GOT3 (cell line): ENCODE measurements at regions not wholly inside any gene's neighbourhood (a gene's known extent, or its start where the extent isn't known, plus 50 kb on each side); places are given as distances from the start of the nearest gene placed in this dataset.

Source experiments
- DNase-seq: peaks from one replicate; lab custom pipeline; 2025; ENCODE audit warnings: mixed read lengths; lab: John Stamatoyannopoulos, UW

- DNase-seq: no peak
Measured at GRCh38 chr16:63617990-63618763, 1503.7 kb downstream of the CDH11 start.

- DNase-seq: no peak
Measured at GRCh38 chr16:63617047-63617989, 1504.5 kb downstream of the CDH11 start.

GRCh38 chr16:63614429-63614828 is 1507.4 kb downstream of the CDH11 start:
- DNase-seq: no peak

GRCh38 chr16:63613701-63614100 is 1508.2 kb downstream of the CDH11 start:
- DNase-seq: no peak

GRCh38 chr16:63612462-63613227 is 1509.2 kb downstream of the CDH11 start:
- no peak for DNase-seq

- DNase-seq: no peak
Measured at GRCh38 chr16:63606778-63607177, 1515.1 kb downstream of the CDH11 start.

- DNase-seq: no peak
Measured at GRCh38 chr16:63602206-63602927, 1519.5 kb downstream of the CDH11 start.

- no peak for DNase-seq
Measured at GRCh38 chr16:63596716-63597115, 1525.1 kb downstream of the CDH11 start.

GRCh38 chr16:63592852-63593251 is 1529.0 kb downstream of the CDH11 start:
- DNase-seq: no peak

GRCh38 chr16:63581570-63581969 is 1540.3 kb downstream of the CDH11 start:
- DNase-seq: no peak

- no peak for DNase-seq
Measured at GRCh38 chr16:63578791-63579190, 1542.6 kb upstream of the CDH8 start.

- DNase-seq: no peak
Measured at GRCh38 chr16:63577891-63578290, 1541.7 kb upstream of the CDH8 start.

GRCh38 chr16:63575041-63575440 is 1538.8 kb upstream of the CDH8 start:
- no peak for DNase-seq

GRCh38 chr16:63568164-63568563 is 1531.9 kb upstream of the CDH8 start:
- no peak for DNase-seq

- no peak for DNase-seq
Measured at GRCh38 chr16:63563819-63564505, 1527.7 kb upstream of the CDH8 start.

- DNase-seq: no peak
Measured at GRCh38 chr16:63553980-63554379, 1517.7 kb upstream of the CDH8 start.

GRCh38 chr16:63539276-63539675 is 1503.0 kb upstream of the CDH8 start:
- no peak for DNase-seq

- no peak for DNase-seq
Measured at GRCh38 chr16:63530974-63531373, 1494.7 kb upstream of the CDH8 start.

GRCh38 chr16:63530208-63530607 is 1494.0 kb upstream of the CDH8 start:
- no peak for DNase-seq

GRCh38 chr16:63527404-63527803 is 1491.2 kb upstream of the CDH8 start:
- no peak for DNase-seq

GRCh38 chr16:63516394-63516793 is 1480.2 kb upstream of the CDH8 start:
- DNase-seq: no peak
